OCI-LY7 (cell line): ENCODE measurements at regions not wholly inside any gene's neighbourhood (a gene's known extent, or its start where the extent isn't known, plus 50 kb on each side); places are given as distances from the start of the nearest gene placed in this dataset.

Experiments used
- BruUV-seq: library from RNA; stranded (reverse); fragments of 400-500 nt; replicated peaks from 2 replicates; lab custom pipeline; 2021; lab: Mats Ljungman, UMichigan
- CTCF ChIA-PET: fragments of 300-600 bp; sonication (Branson Sonifier 250); formaldehyde crosslinking; loops from one replicate; lab custom pipeline; 2022; ENCODE audit warnings: antibody characterized with exemption; ENCODE audit not compliant: unreplicated experiment; lab: Charles Lee
- POLR2A ChIA-PET: fragments of 300-600 bp; sonication (Branson Sonifier 250); formaldehyde crosslinking; loops from one replicate; lab custom pipeline; 2022; ENCODE audit warnings: antibody characterized with exemption; lab: Charles Lee
- DNase-seq: peaks from one replicate; pipeline ENCODE4 v3.0.0-alpha.2; 2015; ENCODE audit warnings: low spot score
- H2AFZ ChIP-seq: fragments of 200-600 bp; sonication (generic), shearing (Covaris generic); 2 replicates; pipeline ENCODE4 v1.6.1; 2014; ENCODE audit warnings: mild to moderate bottlenecking, antibody characterized with exemption, low read length, moderate library complexity
- H3K27ac ChIP-seq: fragments of 200-600 bp; sonication (generic); 2 replicates; pipeline ENCODE4 v1.5.1; 2014; ENCODE audit warnings: mixed run types, low read depth, mild to moderate bottlenecking, moderate library complexity, low read length, inconsistent platforms; ENCODE audit not compliant: poor library complexity, severe bottlenecking
- H3K36me3 ChIP-seq: fragments of 200-600 bp; sonication (generic); 2 replicates; pipeline ENCODE4 v1.6.1; 2014; ENCODE audit warnings: mild to moderate bottlenecking, antibody characterized with exemption, low read length, moderate library complexity, mixed read lengths; ENCODE audit not compliant: insufficient read depth
- H3K4me1 ChIP-seq: fragments of 200-600 bp; sonication (generic); 2 replicates; pipeline ENCODE4 v1.5.1; 2014; ENCODE audit warnings: mild to moderate bottlenecking, low read length; ENCODE audit not compliant: insufficient read depth, poor library complexity, severe bottlenecking
- H3K4me2 ChIP-seq: fragments of 200-600 bp; sonication (generic); 2 replicates; pipeline ENCODE4 v1.6.1; 2014; ENCODE audit warnings: mild to moderate bottlenecking, low read length
- H3K4me3 ChIP-seq: fragments of 200-600 bp; sonication (generic); 2 replicates; pipeline ENCODE4 v1.5.1; 2014; ENCODE audit warnings: mild to moderate bottlenecking, low read depth, low read length; ENCODE audit not compliant: poor library complexity, severe bottlenecking
- H3K79me2 ChIP-seq: fragments of 200-600 bp; sonication (generic); 2 replicates; pipeline ENCODE4 v1.6.1; 2016; ENCODE audit warnings: low read depth, mild to moderate bottlenecking, low read length, moderate library complexity, mixed read lengths; ENCODE audit not compliant: insufficient read depth
- H3K9me2 ChIP-seq: fragments of 200-600 bp; sonication (generic); 2 replicates; pipeline ENCODE4 v1.6.1; 2016; ENCODE audit warnings: mild to moderate bottlenecking, low read length, mixed read lengths; ENCODE audit not compliant: insufficient read depth
- H3K9me3 ChIP-seq: fragments of 200-600 bp; sonication (generic); 2 replicates; pipeline ENCODE4 v1.6.1; 2014; ENCODE audit warnings: mild to moderate bottlenecking, mixed run types, low read length, mixed read lengths
- H4K20me1 ChIP-seq: fragments of 200-600 bp; sonication (generic); 2 replicates; pipeline ENCODE4 v1.6.1; 2014; ENCODE audit warnings: mild to moderate bottlenecking, antibody characterized with exemption, low read length, moderate library complexity, mixed read lengths; ENCODE audit not compliant: insufficient read depth
- CTCF ChIP-seq: fragments of 200-600 bp; sonication (generic); conservative IDR thresholded peaks from 2 replicates; pipeline ENCODE4 v1.5.1; 2014; ENCODE audit warnings: mild to moderate bottlenecking, antibody characterized with exemption, low read length, moderate library complexity, mixed read lengths
- EZH2phosphoT487 ChIP-seq: fragments of 200-600 bp; sonication (generic); IDR thresholded peaks from 2 replicates; pipeline ENCODE4 v1.6.1; 2018; ENCODE audit warnings: low read depth, borderline replicate concordance, mild to moderate bottlenecking, mixed run types, antibody characterized with exemption, low read length, moderate library complexity, mixed read lengths
- intact Hi-C: fragments of 100-400 bp; cut with micrococcal nuclease; formaldehyde crosslinking; loops from one replicate; pipeline ENCODE4 v1.10.0; 2022; ENCODE audit not compliant: unreplicated experiment

- H4K20me1 ChIP-seq, result no peaks in the 10 kb centered on the region
- no peak for DNase-seq
These were observed 135.0 kb downstream of the URI1 start for GRCh38 chr19:30076751-30077670.

GRCh38 chr19:30077851-30078355 is 135.9 kb downstream of the URI1 start:
- no TSS peak for BruUV-seq
- TF ChIP-seq CTCF (no peak), EZH2phosphoT487 (no peak)
- intact Hi-C loops, result no loop called here
- POLR2A ChIA-PET, result no interaction called here
- no peaks in the 10 kb centered on the region for H3K4me1 ChIP-seq
- H3K79me2 ChIP-seq, result no peaks in the 10 kb centered on the region
- no peak overlapping the region for H3K4me2 ChIP-seq
- DNase-seq, result no peak
- H3K4me3 ChIP-seq, result no peak overlapping the region
- no peak overlapping the region for H2AFZ ChIP-seq
- no peaks in the 10 kb centered on the region for H4K20me1 ChIP-seq
- H3K27ac ChIP-seq, result no peak overlapping the region
- CTCF ChIA-PET, result no interaction called here
- no peaks in the 10 kb centered on the region for H3K9me2 ChIP-seq
- no peaks in the 10 kb centered on the region for H3K9me3 ChIP-seq
- H3K36me3 ChIP-seq, result no peaks in the 10 kb centered on the region

More at GRCh38 chr19:30076751-30077670, 135.0 kb downstream of the URI1 start:
- ChIA-PET CTCF (no interaction called here), POLR2A (no interaction called here)
- TF ChIP-seq EZH2phosphoT487, result no peak
- no peak for TF ChIP-seq CTCF
- H3K36me3 ChIP-seq, result no peaks in the 10 kb centered on the region
- BruUV-seq, result no TSS peak
- no peaks in the 10 kb centered on the region for H3K9me2 ChIP-seq
- no peak overlapping the region for H3K4me3 ChIP-seq
- H3K79me2 ChIP-seq, result no peaks in the 10 kb centered on the region
- no peak overlapping the region for H3K4me2 ChIP-seq
- no peaks in the 10 kb centered on the region for H3K4me1 ChIP-seq
- H3K9me3 ChIP-seq, result no peaks in the 10 kb centered on the region
- H2AFZ ChIP-seq, result no peak overlapping the region
- H3K27ac ChIP-seq, result no peak overlapping the region
- intact Hi-C loops, result no loop called here
